BJ (cell line): ENCODE measurements at regions not wholly inside any gene's neighbourhood (a gene's known extent, or its start where the extent isn't known, plus 50 kb on each side); places are given as distances from the start of the nearest gene placed in this dataset.

ENCODE experiments used
- CTCF ChIA-PET: fragments of 350-600 bp; formaldehyde crosslinking; extraction: SDS; loops from one replicate; lab custom pipeline; 2021; ENCODE audit warnings: antibody characterized with exemption, inconsistent platforms; lab: Yijun Ruan, JAX
- POLR2A ChIA-PET: fragments of 300-600 bp; sonication (Branson Sonifier 250); formaldehyde crosslinking; extraction: SDS; loops from one replicate; lab custom pipeline; 2021; ENCODE audit warnings: antibody characterized with exemption; lab: Charles Lee
- DNase-seq: peaks from one replicate; pipeline ENCODE4 v3.0.0-alpha.2; 2011; ENCODE audit warnings: low read depth
- H3K27me3 ChIP-seq: 2 replicates; pipeline ENCODE4 v1.6.0; 2011; ENCODE audit warnings: low read length; ENCODE audit not compliant: control insufficient read depth, insufficient read depth
- H3K36me3 ChIP-seq: 2 replicates; pipeline ENCODE4 v1.5.1; 2011; ENCODE audit warnings: low read length; ENCODE audit not compliant: control insufficient read depth, insufficient read depth
- H3K4me3 ChIP-seq: 2 replicates; pipeline ENCODE4 v1.5.1; 2011; ENCODE audit warnings: low read depth, mild to moderate bottlenecking, control low read depth, low read length
- CTCF ChIP-seq: IDR thresholded peaks from 2 replicates; pipeline ENCODE4 v1.5.1; 2011; ENCODE audit warnings: low read depth, mild to moderate bottlenecking, control low read depth, inconsistent platforms, low read length, moderate library complexity; ENCODE audit not compliant: insufficient read depth

DNA sequence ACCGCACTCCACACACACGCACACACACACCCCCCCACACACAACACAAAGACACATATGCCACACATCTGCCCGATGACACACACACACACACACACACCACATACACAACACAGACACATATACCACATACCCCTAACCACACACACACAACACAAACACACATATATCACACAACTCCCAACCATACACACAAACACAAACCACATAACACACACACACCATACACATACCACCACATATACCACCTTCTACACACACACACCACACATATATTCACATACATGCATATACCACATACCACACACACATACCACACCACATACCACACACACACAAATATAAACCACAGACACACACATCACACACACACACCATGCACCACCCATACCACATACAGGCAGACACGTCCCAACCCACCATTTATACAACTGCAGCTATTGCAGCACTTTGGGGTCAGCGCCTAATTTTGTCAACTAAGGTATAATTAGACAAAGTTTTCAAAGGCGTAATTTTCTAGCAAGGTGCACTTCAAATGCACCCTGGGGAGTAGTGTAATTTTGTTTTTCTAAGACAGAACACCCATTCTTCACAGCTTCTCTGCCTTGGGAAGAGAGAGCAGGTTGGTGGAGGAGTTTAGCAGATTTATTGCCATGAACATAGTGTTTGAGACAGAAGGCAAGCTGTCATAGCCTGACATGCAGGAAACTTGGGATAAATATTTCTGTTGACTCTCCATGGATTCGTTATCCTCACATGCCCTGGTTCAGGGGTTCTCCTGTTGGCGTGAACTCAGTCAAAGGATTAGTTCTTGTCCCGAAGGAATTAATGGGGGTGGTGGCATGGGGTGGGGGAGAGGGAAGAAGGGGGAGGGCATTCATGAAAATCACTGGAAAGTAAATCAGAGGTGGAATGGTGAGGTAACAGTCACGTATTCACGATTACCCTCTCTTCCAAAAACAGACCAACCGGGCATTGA, 416.1 kb downstream of the LPIN1 start:
- ChIA-PET POLR2A (no interaction called here), CTCF (no interaction called here)
- Histone ChIP-seq H3K36me3 (no peaks in the 10 kb centered on the region), H3K27me3 (no peaks in the 10 kb centered on the region), H3K4me3 (no peak overlapping the region)
- TF ChIP-seq CTCF, result no peak
- no peak for DNase-seq

DNA sequence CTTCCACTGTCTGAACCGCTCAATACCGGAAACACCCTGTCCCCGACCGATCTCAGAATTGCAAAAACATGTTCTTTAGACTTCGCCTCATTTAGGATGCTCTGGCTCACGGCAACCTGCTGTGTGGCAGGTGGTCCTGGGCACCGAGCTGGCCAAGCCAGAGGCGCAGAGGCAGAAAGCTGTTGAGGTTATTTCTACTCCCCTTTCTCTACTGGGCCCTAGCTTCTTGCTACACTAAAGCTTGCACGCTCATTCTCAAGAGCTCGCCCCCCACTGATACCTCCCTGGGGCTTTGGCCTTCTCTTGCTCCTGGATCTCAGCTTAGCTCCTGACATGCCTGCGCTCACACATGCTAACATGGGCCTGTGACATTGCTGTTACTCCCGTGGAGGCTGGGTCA, 417.4 kb downstream of the LPIN1 start:
- ChIA-PET POLR2A (no interaction called here), CTCF (interaction anchor here (1.8 kb wide), 1 partner anchor 9 kb away, joined by 5 read pairs; no protein-coding TSS in a partner anchor)
- no peak for DNase-seq
- TF ChIP-seq CTCF, result no peak
- no peaks in the 10 kb centered on the region for H3K27me3 ChIP-seq
- H3K36me3 ChIP-seq, result no peaks in the 10 kb centered on the region
- no peak overlapping the region for H3K4me3 ChIP-seq

DNA sequence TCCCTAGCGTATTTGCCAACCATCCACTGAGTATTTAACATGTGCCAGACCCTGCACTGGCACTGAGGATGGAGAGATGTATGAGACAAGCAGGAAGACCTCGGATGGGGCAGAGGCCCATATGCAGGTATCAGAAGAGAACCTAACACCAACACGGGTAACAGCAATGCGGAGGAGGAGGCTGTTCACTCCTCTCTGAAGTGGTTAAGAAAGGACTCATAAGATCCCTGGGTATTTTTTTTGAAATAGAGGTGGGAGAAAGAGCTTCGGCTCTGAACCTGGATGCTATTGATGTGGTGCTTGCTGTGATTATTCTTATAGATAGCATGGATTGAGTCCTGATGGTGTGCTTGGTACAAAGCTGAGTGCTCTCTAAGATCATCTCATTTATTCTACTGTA, 418.3 kb downstream of the LPIN1 start:
- Histone ChIP-seq H3K36me3 (no peaks in the 10 kb centered on the region), H3K27me3 (no peaks in the 10 kb centered on the region), H3K4me3 (no peak overlapping the region)
- ChIA-PET POLR2A (no interaction called here), CTCF (interaction anchor here (1.8 kb wide), 1 partner anchor 10 kb away, joined by 5 read pairs; no protein-coding TSS in a partner anchor)
- no peak for DNase-seq
- no peak for TF ChIP-seq CTCF

DNA sequence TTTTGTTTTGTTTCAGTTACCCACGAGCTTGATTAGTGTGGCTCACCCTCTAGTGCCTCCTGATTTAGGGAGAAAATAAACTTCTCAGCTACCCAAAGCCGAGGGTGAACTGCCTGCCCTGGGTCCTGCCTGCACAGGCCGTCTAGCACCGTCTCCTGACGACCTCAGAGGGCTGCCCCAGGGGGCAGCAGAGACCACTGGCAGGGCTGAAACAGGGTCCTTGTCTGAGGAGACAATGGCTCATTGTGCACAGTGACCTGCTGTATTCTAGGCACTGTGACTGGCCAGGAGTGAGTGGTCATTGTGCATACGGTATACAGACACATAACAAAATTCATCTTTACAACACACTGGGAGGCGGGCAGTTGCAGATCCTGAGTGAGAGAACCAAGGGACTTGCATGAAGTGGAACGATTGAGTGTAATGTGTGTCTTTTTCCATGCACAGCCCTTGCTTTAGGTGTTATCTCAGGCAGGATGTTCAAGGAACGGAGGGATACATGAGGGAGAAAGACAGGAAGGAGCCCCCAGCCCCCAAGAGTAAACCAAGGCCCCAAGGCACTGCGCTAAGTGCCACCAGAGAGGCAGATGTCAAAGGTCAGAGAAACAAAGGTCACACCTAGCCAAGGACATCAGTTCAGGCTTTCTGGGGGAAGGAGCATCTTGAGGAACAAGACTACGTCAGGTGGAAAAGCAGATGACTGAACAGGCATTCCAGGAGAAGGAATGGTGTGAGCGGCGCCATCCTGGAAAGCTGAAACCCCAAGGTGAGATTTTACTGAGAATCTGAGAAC, 421.3 kb downstream of the LPIN1 start:
- Histone ChIP-seq H3K27me3 (no peaks in the 10 kb centered on the region), H3K4me3 (no peak overlapping the region), H3K36me3 (no peaks in the 10 kb centered on the region)
- CTCF ChIA-PET, result interaction anchor here (0.9 to 1.8 kb wide), 2 partner anchors 304 to 338 kb away, joined by 3 to 6 read pairs; no protein-coding TSS in a partner anchor
- no peak for TF ChIP-seq CTCF
- DNase-seq, result no peak
- POLR2A ChIA-PET, result no interaction called here

DNA sequence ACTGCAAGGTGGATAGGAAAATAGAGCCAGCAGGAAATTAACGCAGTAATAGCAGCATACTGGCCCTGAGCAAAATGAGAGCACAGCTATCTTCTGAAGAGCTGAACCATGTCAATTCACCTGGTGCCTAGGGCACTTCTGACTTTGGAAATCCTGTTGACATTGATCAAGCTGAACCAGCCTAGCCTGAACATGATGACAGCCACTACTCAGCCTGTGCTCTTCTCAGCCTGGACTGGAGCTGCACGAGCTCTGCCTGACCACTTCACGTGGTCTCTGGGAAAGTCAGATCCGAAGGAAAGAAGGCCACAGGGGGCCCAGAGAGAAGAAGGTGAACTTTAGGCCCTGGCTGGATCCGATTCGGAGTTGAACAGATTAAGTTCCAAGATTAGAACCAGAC, 421.9 kb downstream of the LPIN1 start:
- no peak for DNase-seq
- H3K4me3 ChIP-seq, result no peak overlapping the region
- H3K27me3 ChIP-seq, result no peaks in the 10 kb centered on the region
- ChIA-PET CTCF (interaction anchor here (0.6 to 1.8 kb wide), 3 partner anchors 118 to 339 kb away, joined by 3 to 6 read pairs (median 3); no protein-coding TSS in a partner anchor), POLR2A (no interaction called here)
- TF ChIP-seq CTCF, result no peak
- no peaks in the 10 kb centered on the region for H3K36me3 ChIP-seq
